ENCODE measurements at regions not wholly inside any gene's neighbourhood (a gene's known extent, or its start where the extent isn't known, plus 50 kb on each side); places are given as distances from the start of the nearest gene placed in this dataset.

DNA sequence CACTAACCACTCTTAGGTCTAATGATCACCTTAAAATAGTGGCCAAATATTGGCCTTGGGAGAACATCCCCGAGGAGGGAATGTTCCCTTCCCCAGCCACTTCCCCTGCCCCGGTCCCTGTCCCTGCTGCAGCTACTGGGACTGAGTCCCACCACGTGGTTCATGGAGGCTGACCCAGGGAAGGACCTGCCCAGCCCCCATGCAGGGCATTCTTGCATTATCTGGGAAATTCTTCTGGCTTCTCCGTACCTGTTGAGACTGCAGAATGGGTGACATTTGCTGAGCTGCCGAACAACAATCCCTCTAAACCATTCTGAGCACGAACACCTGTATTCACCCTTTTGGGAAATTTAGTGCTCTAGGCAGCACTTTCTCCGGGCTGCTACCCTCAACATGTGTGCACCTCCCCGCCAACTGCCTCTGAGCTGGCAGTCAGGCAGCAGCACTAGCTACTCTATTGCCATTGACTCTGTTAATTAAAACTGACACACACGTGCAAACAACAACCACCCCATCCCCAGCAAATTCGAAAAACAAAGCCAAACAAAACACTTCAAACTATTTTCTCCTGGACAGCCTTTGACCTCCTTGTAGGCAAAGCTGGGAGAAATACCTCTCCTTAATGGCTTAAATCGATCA, 567.4 kb upstream of the MKI67 start:
- CTCF ChIA-PET: no interaction called here
- TF ChIP-seq, protein P1, sequence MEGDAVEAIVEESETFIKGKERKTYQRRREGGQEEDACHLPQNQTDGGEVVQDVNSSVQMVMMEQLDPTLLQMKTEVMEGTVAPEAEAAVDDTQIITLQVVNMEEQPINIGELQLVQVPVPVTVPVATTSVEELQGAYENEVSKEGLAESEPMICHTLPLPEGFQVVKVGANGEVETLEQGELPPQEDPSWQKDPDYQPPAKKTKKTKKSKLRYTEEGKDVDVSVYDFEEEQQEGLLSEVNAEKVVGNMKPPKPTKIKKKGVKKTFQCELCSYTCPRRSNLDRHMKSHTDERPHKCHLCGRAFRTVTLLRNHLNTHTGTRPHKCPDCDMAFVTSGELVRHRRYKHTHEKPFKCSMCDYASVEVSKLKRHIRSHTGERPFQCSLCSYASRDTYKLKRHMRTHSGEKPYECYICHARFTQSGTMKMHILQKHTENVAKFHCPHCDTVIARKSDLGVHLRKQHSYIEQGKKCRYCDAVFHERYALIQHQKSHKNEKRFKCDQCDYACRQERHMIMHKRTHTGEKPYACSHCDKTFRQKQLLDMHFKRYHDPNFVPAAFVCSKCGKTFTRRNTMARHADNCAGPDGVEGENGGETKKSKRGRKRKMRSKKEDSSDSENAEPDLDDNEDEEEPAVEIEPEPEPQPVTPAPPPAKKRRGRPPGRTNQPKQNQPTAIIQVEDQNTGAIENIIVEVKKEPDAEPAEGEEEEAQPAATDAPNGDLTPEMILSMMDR (IDR thresholded peaks at IDR 0.05; ENCODE audit: insufficient read depth, low read length, missing control alignments): no peak
- no peak overlapping the region for H3K4me3 ChIP-seq (ENCODE audit: low read depth, low read length)
- POLR2A ChIA-PET: no interaction called here
- DNase-seq (ENCODE audit: low read depth, low spot score): no peak

DNA sequence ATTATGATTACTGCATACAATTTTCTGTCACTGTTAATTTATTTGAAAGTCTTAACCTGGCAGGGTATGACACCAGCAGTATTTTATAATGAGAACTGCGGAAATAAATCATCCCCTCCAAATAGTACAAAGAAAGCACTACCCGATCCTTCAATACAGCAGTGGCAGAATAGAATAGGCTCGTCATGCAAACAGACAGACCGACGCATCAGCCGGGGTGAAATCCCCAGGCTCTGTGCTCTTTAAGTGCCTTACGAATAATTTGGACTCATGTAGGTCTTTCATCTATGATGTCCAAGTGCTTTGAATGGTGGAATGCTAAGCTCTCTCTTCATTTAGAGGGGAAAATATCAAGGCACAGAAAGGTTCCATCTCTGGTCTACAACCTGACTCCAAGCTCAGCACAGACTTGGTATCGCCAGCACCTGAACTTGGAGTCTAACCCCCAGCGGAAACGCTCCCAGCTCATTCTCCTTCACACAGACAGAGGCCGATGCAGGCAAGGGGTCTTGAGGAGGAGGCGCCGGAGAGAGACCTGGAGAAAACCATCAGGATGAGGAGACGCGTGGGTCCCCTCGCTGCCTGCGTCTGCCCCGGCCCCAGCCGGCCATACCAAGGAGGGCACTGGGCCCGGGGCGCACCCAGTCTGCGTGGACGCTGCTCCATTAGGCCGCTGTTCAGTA, 568.1 kb upstream of the MKI67 start:
- no peak overlapping the region for H3K4me3 ChIP-seq (ENCODE audit: low read depth, low read length)
- CTCF ChIA-PET: no interaction called here
- TF ChIP-seq, protein P1 (IDR thresholded peaks at IDR 0.05; ENCODE audit: insufficient read depth, low read length, missing control alignments): no peak
- POLR2A ChIA-PET: no interaction called here
- DNase-seq (ENCODE audit: low read depth, low spot score): no peak

DNA sequence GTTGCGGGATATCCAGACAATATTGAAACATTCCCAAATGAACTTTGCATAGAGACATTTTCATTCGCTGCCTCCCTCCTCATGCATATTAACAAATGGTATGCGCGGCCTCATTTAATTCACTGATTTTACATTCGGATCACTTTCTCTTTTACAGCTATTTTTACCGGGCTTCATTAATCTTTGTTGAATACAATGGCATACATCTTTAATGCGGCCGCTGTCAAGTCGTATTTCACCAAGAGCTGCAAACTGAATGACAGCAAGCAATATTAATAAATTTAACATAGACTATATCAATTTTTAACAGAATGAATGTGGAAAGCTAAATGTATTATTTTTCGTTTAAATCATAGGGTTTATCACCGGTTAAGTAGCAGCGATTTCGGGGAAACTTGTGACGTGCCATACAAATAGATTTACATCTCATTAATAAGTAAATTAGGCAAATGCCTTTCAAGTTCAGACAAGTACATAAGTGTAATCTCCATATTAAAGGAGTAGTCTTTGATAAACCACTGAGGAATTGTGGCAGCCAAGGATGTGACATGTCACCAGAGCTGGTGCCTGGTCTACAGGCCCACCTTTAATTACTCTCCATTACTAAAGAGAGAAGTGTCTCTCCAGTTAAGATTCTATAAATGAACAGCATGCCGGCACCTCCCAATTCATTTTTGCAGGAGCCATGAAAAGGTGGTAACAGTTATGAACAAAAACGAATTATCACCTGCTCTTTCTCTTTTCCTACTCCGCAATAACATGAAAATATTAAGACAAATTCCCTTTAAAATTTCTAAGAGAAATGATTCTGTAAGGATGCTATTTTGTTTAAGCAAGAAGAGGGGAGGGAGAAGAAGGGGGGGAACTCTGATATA, 568.9 kb upstream of the MKI67 start:
- CTCF ChIA-PET: no interaction called here
- POLR2A ChIA-PET: no interaction called here
- DNase-seq (ENCODE audit: low read depth, low spot score): no peak
- TF ChIP-seq, protein P1 (IDR thresholded peaks at IDR 0.05; ENCODE audit: insufficient read depth, low read length, missing control alignments): no peak
- H3K4me3 ChIP-seq (ENCODE audit: low read depth, low read length): no peak overlapping the region

DNA sequence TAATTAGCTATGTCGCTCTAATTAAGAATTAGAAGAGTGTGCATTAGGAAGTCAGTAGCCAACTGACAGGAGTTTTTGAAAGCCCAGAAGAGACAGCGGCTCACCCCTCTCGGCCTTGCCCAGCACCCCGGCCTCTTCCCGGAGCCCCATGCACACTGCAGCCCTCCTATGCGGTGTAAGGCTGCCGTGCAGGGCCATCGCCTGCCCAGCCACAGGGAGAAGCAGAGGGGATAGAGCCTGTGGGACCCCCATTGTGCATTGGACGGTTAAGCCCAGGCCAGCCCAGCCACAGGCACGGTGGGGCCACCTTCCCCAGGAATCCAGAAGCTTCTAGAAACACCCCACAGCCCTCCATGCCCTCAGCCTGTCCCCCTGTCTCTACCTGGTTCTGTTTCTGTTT, 569.7 kb upstream of the MKI67 start:
- TF ChIP-seq, protein P1 (IDR thresholded peaks at IDR 0.05; ENCODE audit: insufficient read depth, low read length, missing control alignments): no peak
- POLR2A ChIA-PET: no interaction called here
- H3K4me3 ChIP-seq (ENCODE audit: low read depth, low read length): no peak overlapping the region
- CTCF ChIA-PET: no interaction called here
- no peak for DNase-seq (ENCODE audit: low read depth, low spot score)

DNA sequence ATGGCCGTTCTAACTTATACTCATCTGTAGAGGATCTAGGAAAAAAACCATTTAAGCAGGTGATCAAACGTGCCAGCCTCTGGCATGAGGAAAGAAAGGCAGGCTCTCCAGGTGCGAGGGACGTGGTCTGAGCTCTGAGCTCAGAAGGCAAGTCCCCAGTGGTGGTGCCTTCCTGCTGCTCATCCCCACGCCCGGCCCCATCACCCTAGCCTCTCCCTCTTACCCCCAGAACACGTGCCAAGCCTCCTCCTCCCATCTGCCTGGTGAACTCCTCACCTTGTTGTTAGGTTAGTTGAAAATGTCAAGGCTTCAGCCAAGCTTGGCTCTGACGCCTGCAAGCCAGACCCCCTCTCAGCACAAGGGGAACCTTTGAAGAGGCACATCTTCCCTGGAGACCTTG, 571.2 kb upstream of the MKI67 start:
- DNase-seq (ENCODE audit: low read depth, low spot score): no peak
- ChIA-PET CTCF (no interaction called here), POLR2A (no interaction called here)
- no peak overlapping the region for H3K4me3 ChIP-seq (ENCODE audit: low read depth, low read length)
- TF ChIP-seq, protein P1 (IDR thresholded peaks at IDR 0.05; ENCODE audit: insufficient read depth, low read length, missing control alignments): no peak

DNA sequence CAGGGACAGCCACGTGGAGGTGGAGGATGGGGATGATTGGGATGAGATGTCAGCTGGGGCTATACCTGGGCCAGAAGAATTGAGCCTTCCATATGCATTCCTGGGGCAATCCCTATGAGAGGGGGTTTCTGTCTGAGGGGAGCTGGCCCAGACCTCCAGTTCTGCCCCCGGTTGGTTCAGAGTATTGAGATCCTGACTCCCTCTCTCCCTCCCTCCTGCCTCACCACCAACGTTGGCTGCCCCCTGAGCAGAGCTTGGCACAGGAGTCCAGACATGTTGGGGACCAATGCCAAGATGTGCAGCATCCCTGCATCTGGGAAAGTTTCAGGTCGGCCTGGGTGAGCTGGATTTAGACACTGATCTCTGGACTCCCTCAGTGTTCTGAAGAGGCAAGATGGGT, 575.2 kb upstream of the MKI67 start:
- no peak overlapping the region for H3K4me3 ChIP-seq (ENCODE audit: low read depth, low read length)
- TF ChIP-seq, protein P1 (IDR thresholded peaks at IDR 0.05; ENCODE audit: insufficient read depth, low read length, missing control alignments): no peak
- ChIA-PET POLR2A (no interaction called here), CTCF (no interaction called here)
- DNase-seq (ENCODE audit: low read depth, low spot score): no peak
